ENCODE measurements at regions not wholly inside any gene's neighbourhood (a gene's known extent, or its start where the extent isn't known, plus 50 kb on each side); places are given as distances from the start of the nearest gene placed in this dataset.

DNA sequence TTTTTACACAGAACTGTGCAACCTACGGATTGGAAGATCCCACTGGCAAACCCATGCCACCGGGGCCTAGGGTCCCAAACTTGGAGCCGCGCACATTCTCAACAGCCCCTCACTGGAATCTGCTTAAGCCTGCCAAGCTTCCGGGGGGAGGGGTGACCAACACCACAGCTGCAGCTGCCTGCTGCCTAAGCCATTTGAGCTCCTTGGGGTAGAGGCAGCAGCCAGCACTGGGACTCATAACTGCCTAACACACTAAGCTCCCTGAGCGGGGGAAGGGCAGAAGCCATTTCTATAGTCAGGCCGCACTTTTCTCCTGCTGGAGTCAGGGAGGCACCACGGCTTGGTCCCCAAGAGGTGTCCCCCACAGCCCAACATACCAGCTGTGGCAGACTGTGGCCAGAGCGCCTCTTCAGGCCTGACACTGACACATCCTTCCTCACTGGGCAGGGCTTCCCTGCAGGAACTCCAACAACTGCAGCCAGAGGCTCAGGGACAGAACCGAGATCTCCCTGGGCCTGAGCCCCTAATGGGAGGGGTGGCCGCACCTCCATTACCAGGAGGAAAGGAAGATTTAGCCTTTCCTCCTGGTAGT, 270.3 kb upstream of the ECI2 start:
- TF ChIP-seq ZNF8 (CRISPR knock-in tag; IDR thresholded peaks at IDR 0.05) (no peak), TOX (CRISPR knock-in tag; IDR thresholded peaks at IDR 0.05; ENCODE audit: borderline replicate concordance) (no peak), PPARA (CRISPR knock-in tag; IDR thresholded peaks at IDR 0.05; ENCODE audit: borderline replicate concordance) (no peak), ARNTL (CRISPR knock-in tag; IDR thresholded peaks at IDR 0.05; ENCODE audit: borderline replicate concordance, low read depth) (no peak), BACH2 (CRISPR knock-in tag; IDR thresholded peaks at IDR 0.05; ENCODE audit: borderline replicate concordance) (no peak)
- TF ChIP-seq, protein P1, sequence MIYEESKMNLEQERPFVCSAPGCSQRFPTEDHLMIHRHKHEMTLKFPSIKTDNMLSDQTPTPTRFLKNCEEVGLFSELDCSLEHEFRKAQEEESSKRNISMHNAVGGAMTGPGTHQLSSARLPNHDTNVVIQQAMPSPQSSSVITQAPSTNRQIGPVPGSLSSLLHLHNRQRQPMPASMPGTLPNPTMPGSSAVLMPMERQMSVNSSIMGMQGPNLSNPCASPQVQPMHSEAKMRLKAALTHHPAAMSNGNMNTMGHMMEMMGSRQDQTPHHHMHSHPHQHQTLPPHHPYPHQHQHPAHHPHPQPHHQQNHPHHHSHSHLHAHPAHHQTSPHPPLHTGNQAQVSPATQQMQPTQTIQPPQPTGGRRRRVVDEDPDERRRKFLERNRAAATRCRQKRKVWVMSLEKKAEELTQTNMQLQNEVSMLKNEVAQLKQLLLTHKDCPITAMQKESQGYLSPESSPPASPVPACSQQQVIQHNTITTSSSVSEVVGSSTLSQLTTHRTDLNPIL (CRISPR knock-in tag; IDR thresholded peaks at IDR 0.05; ENCODE audit: low read depth): no peak
- TF ChIP-seq, protein P2, sequence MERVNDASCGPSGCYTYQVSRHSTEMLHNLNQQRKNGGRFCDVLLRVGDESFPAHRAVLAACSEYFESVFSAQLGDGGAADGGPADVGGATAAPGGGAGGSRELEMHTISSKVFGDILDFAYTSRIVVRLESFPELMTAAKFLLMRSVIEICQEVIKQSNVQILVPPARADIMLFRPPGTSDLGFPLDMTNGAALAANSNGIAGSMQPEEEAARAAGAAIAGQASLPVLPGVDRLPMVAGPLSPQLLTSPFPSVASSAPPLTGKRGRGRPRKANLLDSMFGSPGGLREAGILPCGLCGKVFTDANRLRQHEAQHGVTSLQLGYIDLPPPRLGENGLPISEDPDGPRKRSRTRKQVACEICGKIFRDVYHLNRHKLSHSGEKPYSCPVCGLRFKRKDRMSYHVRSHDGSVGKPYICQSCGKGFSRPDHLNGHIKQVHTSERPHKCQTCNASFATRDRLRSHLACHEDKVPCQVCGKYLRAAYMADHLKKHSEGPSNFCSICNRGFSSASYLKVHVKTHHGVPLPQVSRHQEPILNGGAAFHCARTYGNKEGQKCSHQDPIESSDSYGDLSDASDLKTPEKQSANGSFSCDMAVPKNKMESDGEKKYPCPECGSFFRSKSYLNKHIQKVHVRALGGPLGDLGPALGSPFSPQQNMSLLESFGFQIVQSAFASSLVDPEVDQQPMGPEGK (CRISPR knock-in tag; IDR thresholded peaks at IDR 0.05; ENCODE audit: borderline replicate concordance): no peak
- ATAC-seq: no peak

DNA sequence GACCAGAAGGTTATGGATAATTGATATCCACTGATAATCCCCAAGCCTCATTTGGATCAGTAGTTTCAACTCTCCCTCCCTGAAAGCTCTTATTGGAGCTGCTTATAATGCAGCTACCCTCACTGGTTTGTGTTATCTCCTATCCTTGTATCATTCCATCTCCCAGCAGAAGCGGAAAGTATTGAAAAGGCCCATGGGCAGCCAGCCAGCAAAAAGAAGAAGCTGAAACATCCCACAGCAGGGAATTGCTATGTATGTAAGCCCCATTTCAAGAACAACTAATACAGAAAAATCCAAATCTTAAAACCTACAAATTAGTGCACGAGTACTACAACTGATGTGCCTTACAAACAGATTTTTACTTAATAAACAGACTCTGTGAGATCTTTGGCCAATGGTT, 269.0 kb upstream of the ECI2 start:
- ATAC-seq: no peak
- TF ChIP-seq ZNF8 (CRISPR knock-in tag; IDR thresholded peaks at IDR 0.05) (no peak), SNAI2 (CRISPR knock-in tag; IDR thresholded peaks at IDR 0.05) (no peak), OSR1 (CRISPR knock-in tag; IDR thresholded peaks at IDR 0.05) (no peak), BACH2 (CRISPR knock-in tag; IDR thresholded peaks at IDR 0.05; ENCODE audit: borderline replicate concordance) (no peak), PPARA (CRISPR knock-in tag; IDR thresholded peaks at IDR 0.05; ENCODE audit: borderline replicate concordance) (no peak)
- TF ChIP-seq, protein P3, sequence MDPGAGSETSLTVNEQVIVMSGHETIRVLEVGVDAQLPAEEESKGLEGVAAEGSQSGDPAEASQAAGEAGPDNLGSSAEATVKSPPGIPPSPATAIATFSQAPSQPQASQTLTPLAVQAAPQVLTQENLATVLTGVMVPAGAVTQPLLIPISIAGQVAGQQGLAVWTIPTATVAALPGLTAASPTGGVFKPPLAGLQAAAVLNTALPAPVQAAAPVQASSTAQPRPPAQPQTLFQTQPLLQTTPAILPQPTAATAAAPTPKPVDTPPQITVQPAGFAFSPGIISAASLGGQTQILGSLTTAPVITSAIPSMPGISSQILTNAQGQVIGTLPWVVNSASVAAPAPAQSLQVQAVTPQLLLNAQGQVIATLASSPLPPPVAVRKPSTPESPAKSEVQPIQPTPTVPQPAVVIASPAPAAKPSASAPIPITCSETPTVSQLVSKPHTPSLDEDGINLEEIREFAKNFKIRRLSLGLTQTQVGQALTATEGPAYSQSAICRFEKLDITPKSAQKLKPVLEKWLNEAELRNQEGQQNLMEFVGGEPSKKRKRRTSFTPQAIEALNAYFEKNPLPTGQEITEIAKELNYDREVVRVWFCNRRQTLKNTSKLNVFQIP (CRISPR knock-in tag; IDR thresholded peaks at IDR 0.05; ENCODE audit: borderline replicate concordance, low read depth): no peak

DNA sequence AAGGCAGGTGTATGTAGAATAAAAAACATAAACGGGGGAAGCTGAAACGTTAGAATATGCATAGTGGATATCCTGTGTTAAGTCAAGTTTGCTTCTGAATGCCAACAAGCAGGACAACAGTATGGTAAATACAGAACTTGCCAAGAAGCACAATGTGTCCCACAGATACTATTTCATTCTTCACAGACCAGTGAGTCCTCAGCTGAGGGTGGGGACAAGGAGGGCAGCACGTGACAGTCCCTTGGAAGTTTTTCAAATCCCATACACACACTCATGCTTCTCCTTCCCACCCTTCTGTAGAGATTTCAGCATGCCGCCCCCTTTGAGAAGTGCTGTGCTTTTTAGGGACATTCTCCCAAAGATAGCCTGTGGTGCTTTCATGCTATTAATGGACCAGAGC, 268.5 kb upstream of the ECI2 start:
- TF ChIP-seq ZNF8 (CRISPR knock-in tag; IDR thresholded peaks at IDR 0.05) (no peak), TOX (CRISPR knock-in tag; IDR thresholded peaks at IDR 0.05; ENCODE audit: borderline replicate concordance) (no peak), ARNTL (CRISPR knock-in tag; IDR thresholded peaks at IDR 0.05; ENCODE audit: borderline replicate concordance, low read depth) (no peak), ISL1 (CRISPR knock-in tag; IDR thresholded peaks at IDR 0.05) (no peak), ZC3H10 (CRISPR knock-in tag; IDR thresholded peaks at IDR 0.05) (no peak), RARB (CRISPR knock-in tag; IDR thresholded peaks at IDR 0.05) (no peak), ZFP30 (CRISPR knock-in tag; IDR thresholded peaks at IDR 0.05) (no peak), OSR1 (CRISPR knock-in tag; IDR thresholded peaks at IDR 0.05) (no peak), ESRRG (CRISPR knock-in tag; IDR thresholded peaks at IDR 0.05) (no peak), SNAI2 (CRISPR knock-in tag; IDR thresholded peaks at IDR 0.05) (no peak), GLIS3 (CRISPR knock-in tag; IDR thresholded peaks at IDR 0.05) (no peak), PPARA (CRISPR knock-in tag; IDR thresholded peaks at IDR 0.05; ENCODE audit: borderline replicate concordance) (no peak), CSDC2 (CRISPR knock-in tag; IDR thresholded peaks at IDR 0.05) (no peak), ZNF565 (CRISPR knock-in tag; conservative IDR thresholded peaks at IDR 0.05; ENCODE audit: low read depth) (no peak), ZFP3 (CRISPR knock-in tag; IDR thresholded peaks at IDR 0.05) (no peak)
- TF ChIP-seq, protein P3 (CRISPR knock-in tag; IDR thresholded peaks at IDR 0.05; ENCODE audit: borderline replicate concordance, low read depth): no peak
- TF ChIP-seq, protein P4, sequence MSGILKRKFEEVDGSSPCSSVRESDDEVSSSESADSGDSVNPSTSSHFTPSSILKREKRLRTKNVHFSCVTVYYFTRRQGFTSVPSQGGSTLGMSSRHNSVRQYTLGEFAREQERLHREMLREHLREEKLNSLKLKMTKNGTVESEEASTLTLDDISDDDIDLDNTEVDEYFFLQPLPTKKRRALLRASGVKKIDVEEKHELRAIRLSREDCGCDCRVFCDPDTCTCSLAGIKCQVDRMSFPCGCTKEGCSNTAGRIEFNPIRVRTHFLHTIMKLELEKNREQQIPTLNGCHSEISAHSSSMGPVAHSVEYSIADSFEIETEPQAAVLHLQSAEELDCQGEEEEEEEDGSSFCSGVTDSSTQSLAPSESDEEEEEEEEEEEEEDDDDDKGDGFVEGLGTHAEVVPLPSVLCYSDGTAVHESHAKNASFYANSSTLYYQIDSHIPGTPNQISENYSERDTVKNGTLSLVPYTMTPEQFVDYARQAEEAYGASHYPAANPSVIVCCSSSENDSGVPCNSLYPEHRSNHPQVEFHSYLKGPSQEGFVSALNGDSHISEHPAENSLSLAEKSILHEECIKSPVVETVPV (CRISPR knock-in tag; IDR thresholded peaks at IDR 0.05): no peak
- TF ChIP-seq, protein P1 (CRISPR knock-in tag; IDR thresholded peaks at IDR 0.05; ENCODE audit: low read depth): no peak
- TF ChIP-seq, protein P2 (CRISPR knock-in tag; IDR thresholded peaks at IDR 0.05; ENCODE audit: borderline replicate concordance): no peak
- TF ChIP-seq, protein P5, sequence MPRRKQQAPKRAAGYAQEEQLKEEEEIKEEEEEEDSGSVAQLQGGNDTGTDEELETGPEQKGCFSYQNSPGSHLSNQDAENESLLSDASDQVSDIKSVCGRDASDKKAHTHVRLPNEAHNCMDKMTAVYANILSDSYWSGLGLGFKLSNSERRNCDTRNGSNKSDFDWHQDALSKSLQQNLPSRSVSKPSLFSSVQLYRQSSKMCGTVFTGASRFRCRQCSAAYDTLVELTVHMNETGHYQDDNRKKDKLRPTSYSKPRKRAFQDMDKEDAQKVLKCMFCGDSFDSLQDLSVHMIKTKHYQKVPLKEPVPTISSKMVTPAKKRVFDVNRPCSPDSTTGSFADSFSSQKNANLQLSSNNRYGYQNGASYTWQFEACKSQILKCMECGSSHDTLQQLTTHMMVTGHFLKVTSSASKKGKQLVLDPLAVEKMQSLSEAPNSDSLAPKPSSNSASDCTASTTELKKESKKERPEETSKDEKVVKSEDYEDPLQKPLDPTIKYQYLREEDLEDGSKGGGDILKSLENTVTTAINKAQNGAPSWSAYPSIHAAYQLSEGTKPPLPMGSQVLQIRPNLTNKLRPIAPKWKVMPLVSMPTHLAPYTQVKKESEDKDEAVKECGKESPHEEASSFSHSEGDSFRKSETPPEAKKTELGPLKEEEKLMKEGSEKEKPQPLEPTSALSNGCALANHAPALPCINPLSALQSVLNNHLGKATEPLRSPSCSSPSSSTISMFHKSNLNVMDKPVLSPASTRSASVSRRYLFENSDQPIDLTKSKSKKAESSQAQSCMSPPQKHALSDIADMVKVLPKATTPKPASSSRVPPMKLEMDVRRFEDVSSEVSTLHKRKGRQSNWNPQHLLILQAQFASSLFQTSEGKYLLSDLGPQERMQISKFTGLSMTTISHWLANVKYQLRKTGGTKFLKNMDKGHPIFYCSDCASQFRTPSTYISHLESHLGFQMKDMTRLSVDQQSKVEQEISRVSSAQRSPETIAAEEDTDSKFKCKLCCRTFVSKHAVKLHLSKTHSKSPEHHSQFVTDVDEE (CRISPR knock-in tag; IDR thresholded peaks at IDR 0.05): no peak
- ATAC-seq: no peak

Measured in SK-N-SH treated with all-trans-retinoic acid at 6 μM for 48 hours (cell line).